ENCODE measurements at regions not wholly inside any gene's neighbourhood (a gene's known extent, or its start where the extent isn't known, plus 50 kb on each side); places are given as distances from the start of the nearest gene placed in this dataset.

GRCh38 chr6:169404828-169405227, 151.2 kb upstream of the THBS2 start:
- no peaks in the 10 kb centered on the region for H3K9me1 ChIP-seq (replicated peaks; ENCODE audit: control insufficient read depth, extremely low read depth, insufficient read depth, low read length)
- POLR2A ChIA-PET: no interaction called here
- H3K27ac ChIP-seq (ENCODE audit: insufficient read depth, low read depth, low read length): no peak overlapping the region
- no peaks in the 10 kb centered on the region for H3K4me1 ChIP-seq (ENCODE audit: control insufficient read depth, extremely low read depth, insufficient read depth, low read length)
- H4K20me1 ChIP-seq (replicated peaks; ENCODE audit: control insufficient read depth, extremely low read depth, insufficient read depth, low read length): no peaks in the 10 kb centered on the region
- H3K9me3 ChIP-seq (replicated peaks; ENCODE audit: control insufficient read depth, insufficient read depth, low read length): peaks cover 3% of the 10 kb centered on the region
- H3K4me2 ChIP-seq (ENCODE audit: insufficient read depth, low read length): no peak overlapping the region
- no peak overlapping the region for H3K9ac ChIP-seq (replicated peaks; ENCODE audit: extremely low read depth, insufficient read depth, low read length)
- H3K27me3 ChIP-seq (ENCODE audit: control insufficient read depth in 2 of 2, insufficient read depth in 2 of 2, low read length in 2 of 2): no peaks in the 10 kb centered on the region
- dilution Hi-C loops (cut with MboI; ENCODE audit: extremely low pct_ligation_motif_present, low sequenced_read_pairs): no loop called here
- H3K79me2 ChIP-seq (ENCODE audit: control insufficient read depth, insufficient read depth, low read length): no peaks in the 10 kb centered on the region
- TF ChIP-seq FOS (IDR thresholded peaks at IDR 0.05; ENCODE audit: borderline replicate concordance, insufficient read depth, low read length): no peak
- TF ChIP-seq POLR2A (IDR thresholded peaks at IDR 0.05; ENCODE audit: low read depth, low read length): no peak
- no peak for TF ChIP-seq CTCF (IDR thresholded peaks at IDR 0.05; ENCODE audit: extremely low read depth in 1 of 2, insufficient read depth in 1 of 2, low read depth in 1 of 2, low read length in 2 of 2)
- TF ChIP-seq GATA2 (IDR thresholded peaks at IDR 0.05; ENCODE audit: insufficient read depth, insufficient read length, low read depth, low read length): no peak
- no peak for TF ChIP-seq EZH2 (IDR thresholded peaks at IDR 0.05; ENCODE audit: borderline replicate concordance, low read depth, low read length, severe bottlenecking)
- TF ChIP-seq MAX (IDR thresholded peaks at IDR 0.05; ENCODE audit: insufficient read depth, insufficient read length): no peak
- TF ChIP-seq POLR2AphosphoS5 (IDR thresholded peaks at IDR 0.05; ENCODE audit: insufficient read depth, low read depth, low read length): no peak
- TF ChIP-seq JUN (IDR thresholded peaks at IDR 0.05; ENCODE audit: borderline replicate concordance, insufficient read depth, insufficient read length, low read depth): no peak
- TF ChIP-seq MYC (IDR thresholded peaks at IDR 0.05; ENCODE audit: low read depth, low read length): no peak
- CTCF ChIA-PET: no interaction called here
- H3K36me3 ChIP-seq (ENCODE audit: control insufficient read depth in 2 of 2, extremely low read depth in 1 of 2, insufficient read depth in 2 of 2, low read length in 2 of 2): no peaks in the 10 kb centered on the region
- intact Hi-C loops (cut with micrococcal nuclease): no loop called here
- FAIRE-seq (no peak), DNase-seq (ENCODE audit: low read depth, low spot score) (no peak)
- H2AFZ ChIP-seq (ENCODE audit: low read depth, low read length): no peak overlapping the region
- H3K4me3 ChIP-seq (replicated peaks in 1 of 3; ENCODE audit: insufficient read depth in 1 of 3, low read depth in 1 of 3, low read length in 3 of 3): no peak overlapping the region
- no TSS peak for BruUV-seq (replicated peaks)

Data from endothelial cell of umbilical vein (primary cell).